ENCODE measurements at regions not wholly inside any gene's neighbourhood (a gene's known extent, or its start where the extent isn't known, plus 50 kb on each side); places are given as distances from the start of the nearest gene placed in this dataset.

GRCh38 chr1:171418546-171418945 is 66.8 kb upstream of the PRRC2C start:
- TF ChIP-seq MXI1 (IDR thresholded peaks at IDR 0.05; ENCODE audit: low read depth, low read length) (no peak), SUZ12 (IDR thresholded peaks at IDR 0.05; ENCODE audit: unreplicated experiment) (no peak), CTCF (IDR thresholded peaks at IDR 0.05 in 2 of 3, conservative IDR thresholded peaks at IDR 0.05 in 1 of 3; ENCODE audit: control insufficient read depth in 2 of 3, extremely low read depth in 1 of 3, insufficient read depth in 1 of 3, low read depth in 3 of 3, low read length in 3 of 3) (no peak)

Data from GM12878 (cell line).